ENCODE measurements at regions not wholly inside any gene's neighbourhood (a gene's known extent, or its start where the extent isn't known, plus 50 kb on each side); places are given as distances from the start of the nearest gene placed in this dataset.

GRCh38 chr2:157053876-157054275, 203.6 kb upstream of the GALNT5 start:
- Mint-ChIP-seq H3K9me3 (ENCODE audit: low read depth, unreplicated experiment) (peaks cover 2% of the 10 kb centered on the region), H3K36me3 (ENCODE audit: insufficient read depth, unreplicated experiment) (peaks cover 4% of the 10 kb centered on the region), H3K4me3 (ENCODE audit: low read depth, unreplicated experiment) (no peak overlapping the region), H3K27ac (ENCODE audit: unreplicated experiment) (no peak overlapping the region), H3K4me1 (ENCODE audit: low read depth, unreplicated experiment) (peaks cover 23% of the 10 kb centered on the region), H3K27me3 (ENCODE audit: unreplicated experiment) (no peaks in the 10 kb centered on the region)
- BruUV-seq (replicated peaks) = no TSS peak
- TF ChIP-seq, protein P1, sequence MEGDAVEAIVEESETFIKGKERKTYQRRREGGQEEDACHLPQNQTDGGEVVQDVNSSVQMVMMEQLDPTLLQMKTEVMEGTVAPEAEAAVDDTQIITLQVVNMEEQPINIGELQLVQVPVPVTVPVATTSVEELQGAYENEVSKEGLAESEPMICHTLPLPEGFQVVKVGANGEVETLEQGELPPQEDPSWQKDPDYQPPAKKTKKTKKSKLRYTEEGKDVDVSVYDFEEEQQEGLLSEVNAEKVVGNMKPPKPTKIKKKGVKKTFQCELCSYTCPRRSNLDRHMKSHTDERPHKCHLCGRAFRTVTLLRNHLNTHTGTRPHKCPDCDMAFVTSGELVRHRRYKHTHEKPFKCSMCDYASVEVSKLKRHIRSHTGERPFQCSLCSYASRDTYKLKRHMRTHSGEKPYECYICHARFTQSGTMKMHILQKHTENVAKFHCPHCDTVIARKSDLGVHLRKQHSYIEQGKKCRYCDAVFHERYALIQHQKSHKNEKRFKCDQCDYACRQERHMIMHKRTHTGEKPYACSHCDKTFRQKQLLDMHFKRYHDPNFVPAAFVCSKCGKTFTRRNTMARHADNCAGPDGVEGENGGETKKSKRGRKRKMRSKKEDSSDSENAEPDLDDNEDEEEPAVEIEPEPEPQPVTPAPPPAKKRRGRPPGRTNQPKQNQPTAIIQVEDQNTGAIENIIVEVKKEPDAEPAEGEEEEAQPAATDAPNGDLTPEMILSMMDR (IDR thresholded peaks at IDR 0.05; ENCODE audit: unreplicated experiment) = no peak
- no peak for DNase-seq
- CTCF ChIA-PET = interaction anchor here (0.9 to 1.1 kb wide), 2 partner anchors 719 to 1681 kb away, joined by 4 to 5 read pairs; no protein-coding TSS in a partner anchor
- intact Hi-C loops (cut with micrococcal nuclease; ENCODE audit: unreplicated experiment) = loop anchor here (2.0 to 10.0 kb wide), 4 partner anchors 119 to 1681 kb away; no protein-coding TSS in a partner anchor

- peak overlapping the region; percentile 45 for H3K27ac Mint-ChIP-seq (ENCODE audit: unreplicated experiment)
- CTCF ChIA-PET = interaction anchor here (0.6 to 1.3 kb wide), 7 partner anchors 12 to 466 kb away, joined by 3 to 12 read pairs (median 4); no protein-coding TSS in a partner anchor
- H3K27me3 Mint-ChIP-seq (ENCODE audit: unreplicated experiment) = no peaks in the 10 kb centered on the region
- intact Hi-C loops (cut with micrococcal nuclease; ENCODE audit: unreplicated experiment) = loop anchor here (1.0 to 10.0 kb wide), 6 partner anchors 121 to 1683 kb away; no protein-coding TSS in a partner anchor
- DNase-seq = peak; percentile 5
- H3K4me3 Mint-ChIP-seq (ENCODE audit: low read depth, unreplicated experiment) = no peak overlapping the region
- H3K36me3 Mint-ChIP-seq (ENCODE audit: insufficient read depth, unreplicated experiment) = peaks cover 7% of the 10 kb centered on the region
- BruUV-seq (replicated peaks) = no TSS peak
- peaks cover 23% of the 10 kb centered on the region for H3K4me1 Mint-ChIP-seq (ENCODE audit: low read depth, unreplicated experiment)
- TF ChIP-seq, protein P1 (IDR thresholded peaks at IDR 0.05; ENCODE audit: unreplicated experiment) = peak; percentile 45
- H3K9me3 Mint-ChIP-seq (ENCODE audit: low read depth, unreplicated experiment) = no peaks in the 10 kb centered on the region
These were observed 201.8 kb upstream of the GALNT5 start for GRCh38 chr2:157055660-157056199.

DNA sequence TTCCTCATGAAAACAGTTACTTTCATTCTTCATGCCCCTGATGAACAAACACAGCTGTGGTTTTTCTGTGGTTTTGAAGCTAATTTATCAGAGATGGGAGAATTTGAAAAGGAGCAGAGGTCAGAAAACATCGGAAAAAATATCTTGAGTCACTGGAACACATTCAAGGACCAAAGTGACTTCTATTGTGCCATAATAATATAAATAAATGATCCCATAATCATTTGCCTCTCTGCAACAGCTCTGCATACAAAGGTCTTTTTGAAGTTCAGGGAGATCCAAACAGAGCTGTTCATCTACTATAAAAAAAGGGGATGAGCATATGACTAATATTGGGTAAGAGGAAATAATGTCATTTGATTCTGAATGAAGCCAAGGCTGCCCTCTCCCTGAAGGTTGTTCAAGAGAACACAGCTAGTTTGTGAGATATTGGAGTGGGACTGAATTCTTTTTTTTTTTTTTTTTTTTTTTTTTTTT, 201.3 kb upstream of the GALNT5 start:
- Mint-ChIP-seq H3K9me3 (ENCODE audit: low read depth, unreplicated experiment) (no peaks in the 10 kb centered on the region), H3K4me1 (ENCODE audit: low read depth, unreplicated experiment) (peaks cover 23% of the 10 kb centered on the region), H3K4me3 (ENCODE audit: low read depth, unreplicated experiment) (no peak overlapping the region), H3K36me3 (ENCODE audit: insufficient read depth, unreplicated experiment) (peaks cover 10% of the 10 kb centered on the region), H3K27ac (ENCODE audit: unreplicated experiment) (peak overlapping the region; percentile 45), H3K27me3 (ENCODE audit: unreplicated experiment) (no peaks in the 10 kb centered on the region)
- TF ChIP-seq, protein P1 (IDR thresholded peaks at IDR 0.05; ENCODE audit: unreplicated experiment) = no peak
- DNase-seq = peak; percentile 6
- BruUV-seq (replicated peaks) = no TSS peak
- intact Hi-C loops (cut with micrococcal nuclease; ENCODE audit: unreplicated experiment) = loop anchor here (5.0 to 10.0 kb wide), 3 partner anchors 121 to 469 kb away; no protein-coding TSS in a partner anchor
- CTCF ChIA-PET = interaction anchor here (0.6 to 1.3 kb wide), 8 partner anchors 13 to 620 kb away, joined by 3 to 12 read pairs (median 4); no protein-coding TSS in a partner anchor

GRCh38 chr2:157058161-157058560, 199.3 kb upstream of the GALNT5 start:
- TF ChIP-seq, protein P1 (IDR thresholded peaks at IDR 0.05; ENCODE audit: unreplicated experiment) = no peak
- no peaks in the 10 kb centered on the region for H3K9me3 Mint-ChIP-seq (ENCODE audit: low read depth, unreplicated experiment)
- peaks cover 10% of the 10 kb centered on the region for H3K36me3 Mint-ChIP-seq (ENCODE audit: insufficient read depth, unreplicated experiment)
- intact Hi-C loops (cut with micrococcal nuclease; ENCODE audit: unreplicated experiment) = loop anchor here (5.0 to 10.0 kb wide), 3 partner anchors 123 to 471 kb away; no protein-coding TSS in a partner anchor
- BruUV-seq (replicated peaks) = no TSS peak
- no peak overlapping the region for H3K27ac Mint-ChIP-seq (ENCODE audit: unreplicated experiment)
- CTCF ChIA-PET = no interaction called here
- no peak for DNase-seq
- H3K4me3 Mint-ChIP-seq (ENCODE audit: low read depth, unreplicated experiment) = no peak overlapping the region
- no peaks in the 10 kb centered on the region for H3K27me3 Mint-ChIP-seq (ENCODE audit: unreplicated experiment)
- H3K4me1 Mint-ChIP-seq (ENCODE audit: low read depth, unreplicated experiment) = peaks cover 10% of the 10 kb centered on the region
